ENCODE measurements at regions not wholly inside any gene's neighbourhood (a gene's known extent, or its start where the extent isn't known, plus 50 kb on each side); places are given as distances from the start of the nearest gene placed in this dataset.
"Not testable (repeated sequence)": the region's sequence is repeated elsewhere in the genome, so short reads cannot be mapped to it uniquely, and the experiment has no call there.

DNA sequence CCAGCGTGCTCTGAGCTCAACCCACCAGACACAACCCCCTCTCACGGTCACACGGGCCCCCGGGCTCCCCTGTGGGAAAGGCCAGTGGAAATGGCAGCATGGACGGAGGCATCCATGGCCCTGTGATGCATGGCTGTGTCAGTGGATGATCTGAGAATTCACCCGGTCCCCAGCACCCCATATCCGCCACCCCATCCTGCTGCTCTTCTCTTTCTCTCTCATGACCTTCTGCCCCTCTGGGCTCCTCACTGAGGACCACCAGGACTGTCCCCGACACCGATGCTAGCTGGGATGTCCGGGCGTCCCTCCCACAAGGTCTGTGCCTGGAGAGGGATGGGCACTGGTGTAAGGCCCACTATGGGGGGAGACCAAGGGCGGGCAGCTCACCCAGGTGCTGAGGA is 282.2 kb downstream of the ADGRD1 start:
- DNase-seq (ENCODE audit: low read depth): no peak
- no peak overlapping the region for H3K4me3 ChIP-seq (ENCODE audit: low read length)
- TF ChIP-seq, protein P1, sequence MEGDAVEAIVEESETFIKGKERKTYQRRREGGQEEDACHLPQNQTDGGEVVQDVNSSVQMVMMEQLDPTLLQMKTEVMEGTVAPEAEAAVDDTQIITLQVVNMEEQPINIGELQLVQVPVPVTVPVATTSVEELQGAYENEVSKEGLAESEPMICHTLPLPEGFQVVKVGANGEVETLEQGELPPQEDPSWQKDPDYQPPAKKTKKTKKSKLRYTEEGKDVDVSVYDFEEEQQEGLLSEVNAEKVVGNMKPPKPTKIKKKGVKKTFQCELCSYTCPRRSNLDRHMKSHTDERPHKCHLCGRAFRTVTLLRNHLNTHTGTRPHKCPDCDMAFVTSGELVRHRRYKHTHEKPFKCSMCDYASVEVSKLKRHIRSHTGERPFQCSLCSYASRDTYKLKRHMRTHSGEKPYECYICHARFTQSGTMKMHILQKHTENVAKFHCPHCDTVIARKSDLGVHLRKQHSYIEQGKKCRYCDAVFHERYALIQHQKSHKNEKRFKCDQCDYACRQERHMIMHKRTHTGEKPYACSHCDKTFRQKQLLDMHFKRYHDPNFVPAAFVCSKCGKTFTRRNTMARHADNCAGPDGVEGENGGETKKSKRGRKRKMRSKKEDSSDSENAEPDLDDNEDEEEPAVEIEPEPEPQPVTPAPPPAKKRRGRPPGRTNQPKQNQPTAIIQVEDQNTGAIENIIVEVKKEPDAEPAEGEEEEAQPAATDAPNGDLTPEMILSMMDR (conservative IDR thresholded peaks at IDR 0.05; ENCODE audit: low read length): no peak

DNA sequence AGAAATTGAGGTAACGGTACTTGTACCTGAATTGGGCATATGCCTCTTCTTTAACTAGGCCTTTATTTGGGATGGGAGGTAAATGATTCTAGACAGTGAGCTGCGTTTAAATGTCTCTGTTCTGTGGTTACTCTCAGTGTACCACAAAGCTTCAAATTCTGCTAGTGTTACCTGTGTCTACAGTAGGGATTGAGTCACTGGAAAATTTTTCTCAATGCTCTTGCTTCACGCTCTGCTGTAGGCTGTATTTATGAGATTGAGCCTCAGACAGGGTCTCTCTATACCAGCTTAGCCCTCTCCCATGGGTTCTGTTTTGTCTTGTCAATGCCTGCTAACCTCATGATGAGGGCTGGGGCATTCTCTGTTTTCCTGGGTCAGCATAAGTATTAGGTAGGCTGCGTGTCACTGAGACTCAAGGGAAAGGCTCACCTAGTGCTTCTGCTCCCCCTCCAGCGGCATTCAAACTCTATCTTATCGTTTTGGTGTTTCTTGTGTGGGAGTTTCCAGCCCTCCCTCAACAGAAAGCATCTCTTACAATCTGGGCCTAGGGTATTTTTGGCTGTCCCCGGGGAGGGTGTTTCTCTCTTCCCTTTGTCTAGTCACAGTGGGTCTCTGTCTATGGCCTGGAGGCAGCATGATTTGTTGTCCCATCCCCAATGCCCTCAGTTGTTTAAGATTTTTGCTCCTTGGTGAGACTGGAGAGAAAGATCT is 285.8 kb downstream of the ADGRD1 start:
- no peak overlapping the region for H3K4me3 ChIP-seq (ENCODE audit: low read length)
- DNase-seq (ENCODE audit: low read depth): no peak
- TF ChIP-seq, protein P1 (conservative IDR thresholded peaks at IDR 0.05; ENCODE audit: low read length): no peak

DNA sequence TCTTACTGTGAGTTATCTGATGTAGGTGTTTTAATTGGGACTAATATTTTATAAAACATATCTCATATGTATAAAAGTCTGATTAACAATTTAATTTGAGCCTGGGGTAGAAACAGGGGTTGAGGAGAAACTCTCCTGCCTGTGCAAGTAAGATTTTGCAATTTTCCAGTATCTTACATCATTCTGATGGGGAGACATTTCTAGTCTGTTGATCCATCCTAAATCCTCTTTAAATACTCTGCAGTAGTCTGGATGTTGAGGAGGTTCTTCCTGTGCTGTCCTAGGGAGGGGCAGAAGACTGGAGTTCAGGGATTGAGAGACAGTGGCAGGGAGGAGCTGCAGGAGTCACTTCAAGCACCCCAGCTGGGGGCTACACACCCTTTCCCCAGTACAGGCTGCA is 287.8 kb downstream of the ADGRD1 start:
- TF ChIP-seq, protein P1 (conservative IDR thresholded peaks at IDR 0.05; ENCODE audit: low read length): no peak
- H3K4me3 ChIP-seq (ENCODE audit: low read length): no peak overlapping the region
- no peak for DNase-seq (ENCODE audit: low read depth)

DNA sequence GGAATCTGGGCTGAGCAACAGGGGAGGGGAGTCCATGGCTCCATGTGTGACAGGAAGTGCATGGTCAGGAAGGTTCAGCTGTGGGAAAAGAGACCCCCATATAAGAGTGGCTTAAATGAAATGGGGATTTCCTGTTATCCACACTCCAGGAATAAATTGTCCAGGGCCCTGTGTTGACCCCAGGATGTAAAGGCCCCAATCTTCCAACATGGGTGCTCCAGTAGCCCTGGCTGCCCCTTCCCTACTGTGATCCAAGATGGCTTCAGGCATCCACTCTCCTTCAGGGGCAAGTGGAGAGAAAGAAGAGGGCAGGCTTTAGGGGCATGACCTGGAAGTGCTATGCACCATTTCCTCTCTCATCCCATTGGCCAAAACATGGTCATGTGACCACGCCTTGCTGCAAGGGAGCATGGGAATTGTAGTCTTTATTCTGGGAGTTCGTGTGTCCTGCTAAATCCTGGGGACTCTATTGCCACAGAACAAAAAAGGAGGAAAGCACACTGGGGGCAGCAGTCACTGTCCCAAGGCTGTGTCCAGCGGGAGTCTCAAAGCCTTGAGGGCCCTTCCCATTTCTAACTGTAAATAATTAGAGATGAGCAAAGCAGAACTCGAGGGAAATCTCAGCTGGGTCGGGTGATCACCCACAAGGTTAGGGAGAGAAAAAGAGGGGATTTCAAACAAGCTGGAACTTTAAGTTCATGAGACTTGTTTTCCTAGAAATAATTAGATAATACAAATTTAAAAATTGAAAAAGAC is 289.2 kb downstream of the ADGRD1 start:
- DNase-seq (ENCODE audit: low read depth): no peak
- TF ChIP-seq, protein P1 (conservative IDR thresholded peaks at IDR 0.05; ENCODE audit: low read length): no peak
- H3K4me3 ChIP-seq (ENCODE audit: low read length): no peak overlapping the region

DNA sequence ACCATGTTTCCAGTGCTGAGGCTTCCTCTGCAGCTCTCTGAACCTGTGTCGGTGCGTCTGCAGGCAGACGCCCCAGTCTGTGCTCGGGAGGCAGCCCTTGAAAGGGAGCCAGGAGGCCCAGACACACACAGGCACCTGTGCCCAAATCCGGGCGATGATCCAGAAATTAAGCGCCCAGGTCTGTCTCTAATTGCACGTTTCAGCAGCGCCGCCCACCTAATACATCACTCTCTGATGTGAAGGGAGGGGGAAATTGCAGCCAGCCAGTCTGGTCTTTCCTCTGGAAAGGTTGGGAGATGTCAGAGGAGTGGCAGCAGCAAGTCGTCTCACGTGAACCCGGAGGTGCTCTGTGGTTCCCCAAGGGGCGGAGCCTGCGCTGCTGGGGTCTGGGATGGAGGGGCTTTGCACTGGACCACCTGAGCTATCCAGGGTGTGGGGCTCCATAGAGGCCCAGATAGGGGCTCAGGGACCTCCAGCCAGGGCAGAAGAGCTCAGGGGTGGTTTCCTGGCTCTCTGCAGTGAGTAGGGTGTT is 290.5 kb downstream of the ADGRD1 start:
- not testable (repeated sequence) for H3K4me3 ChIP-seq (ENCODE audit: low read length); DNase-seq (ENCODE audit: low read depth)

DNA sequence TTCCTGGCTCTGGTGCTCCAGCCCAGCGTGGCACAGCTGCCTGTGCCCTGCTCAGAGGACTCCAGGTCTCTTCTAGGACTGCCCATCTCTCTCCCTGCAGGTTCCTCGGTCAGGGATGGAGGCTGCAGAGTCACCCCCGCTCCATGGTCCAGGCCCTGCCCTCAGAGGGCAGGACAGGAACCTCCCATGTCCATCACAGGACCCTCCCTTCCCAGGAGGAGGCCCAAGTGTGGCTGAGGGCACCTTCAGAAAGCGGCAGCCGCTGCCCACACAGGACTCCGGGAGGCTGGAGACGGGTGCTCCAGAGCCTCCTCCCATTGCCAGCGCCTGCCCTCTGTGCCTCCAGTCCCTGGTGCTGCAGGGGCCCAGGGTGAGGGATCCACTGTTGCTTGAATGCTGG is 291.5 kb downstream of the ADGRD1 start:
- not testable (repeated sequence) for H3K4me3 ChIP-seq (ENCODE audit: low read length); DNase-seq (ENCODE audit: low read depth)

DNA sequence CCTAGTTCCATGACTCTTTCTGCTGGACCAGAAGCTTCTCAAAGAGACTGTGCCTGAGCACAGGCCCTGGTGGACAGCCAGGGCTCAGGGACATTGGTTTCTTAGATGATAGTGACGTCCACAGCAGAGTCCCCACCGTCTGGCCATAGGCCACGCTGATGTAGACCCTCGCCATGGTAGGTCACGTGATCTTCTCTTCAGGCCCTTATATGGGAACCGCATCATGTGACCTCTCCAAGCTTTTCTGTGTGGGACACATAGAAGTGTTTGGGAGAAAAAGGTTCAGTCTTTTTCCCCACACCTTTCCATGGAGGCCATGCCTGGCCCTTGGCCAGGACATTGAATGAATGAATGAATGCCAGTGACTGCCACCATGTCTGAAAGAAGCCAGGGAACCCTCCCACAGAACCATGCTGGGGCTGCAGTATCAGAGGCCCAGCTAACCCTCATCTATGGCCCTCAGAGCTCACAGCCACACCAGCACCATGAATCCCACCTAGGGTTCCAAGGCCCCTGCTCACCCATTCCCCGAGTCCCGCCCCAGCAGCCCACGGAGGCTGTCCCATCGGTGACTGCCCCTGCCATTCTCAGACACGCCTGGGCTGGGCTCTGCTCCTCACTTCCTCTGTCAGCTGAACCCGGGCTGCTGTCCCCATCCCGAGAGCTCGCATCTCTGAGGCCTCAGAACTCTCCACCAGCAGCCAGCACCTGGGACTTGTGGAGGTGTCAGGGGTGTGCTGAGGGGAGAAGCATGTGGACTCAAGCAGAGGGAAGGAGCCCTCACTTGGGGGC is 292.1 kb downstream of the ADGRD1 start:
- TF ChIP-seq, protein P1 (conservative IDR thresholded peaks at IDR 0.05; ENCODE audit: low read length): no peak
- DNase-seq (ENCODE audit: low read depth): no peak
- H3K4me3 ChIP-seq (ENCODE audit: low read length): no peak overlapping the region

DNA sequence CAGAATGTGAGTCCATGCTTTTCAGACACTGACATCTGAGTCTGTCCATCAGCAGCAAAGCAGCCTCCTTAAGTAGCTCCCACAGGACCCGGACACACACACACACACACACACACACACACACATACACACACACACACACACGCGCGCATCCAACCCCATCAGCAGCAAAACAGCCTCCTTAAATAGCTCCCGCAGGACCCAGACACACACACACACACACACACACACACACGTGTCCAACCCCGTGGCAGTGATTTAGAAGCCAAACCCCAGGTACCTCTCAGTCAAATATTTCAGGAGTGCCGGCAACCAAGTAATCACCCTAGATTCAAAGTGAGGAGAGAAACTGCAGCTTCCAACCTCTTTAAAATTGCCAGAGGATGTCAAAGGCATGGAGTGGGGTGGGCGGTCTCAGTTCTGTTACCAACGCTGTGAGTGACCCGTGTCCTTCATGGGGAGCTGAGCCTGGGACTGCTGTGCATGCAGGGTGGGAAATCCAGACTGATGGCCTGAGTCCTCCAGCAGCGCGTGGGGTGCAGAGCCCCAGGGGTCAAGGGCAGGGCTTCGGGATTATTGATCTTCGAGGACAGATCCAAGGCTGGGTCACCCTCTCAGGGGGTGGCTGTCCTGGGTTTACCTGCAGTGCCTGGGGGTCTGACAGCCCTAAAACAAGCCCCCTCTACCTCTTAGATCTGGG is 293.5 kb downstream of the ADGRD1 start:
- not testable (repeated sequence) for DNase-seq (ENCODE audit: low read depth); H3K4me3 ChIP-seq (ENCODE audit: low read length)

DNA sequence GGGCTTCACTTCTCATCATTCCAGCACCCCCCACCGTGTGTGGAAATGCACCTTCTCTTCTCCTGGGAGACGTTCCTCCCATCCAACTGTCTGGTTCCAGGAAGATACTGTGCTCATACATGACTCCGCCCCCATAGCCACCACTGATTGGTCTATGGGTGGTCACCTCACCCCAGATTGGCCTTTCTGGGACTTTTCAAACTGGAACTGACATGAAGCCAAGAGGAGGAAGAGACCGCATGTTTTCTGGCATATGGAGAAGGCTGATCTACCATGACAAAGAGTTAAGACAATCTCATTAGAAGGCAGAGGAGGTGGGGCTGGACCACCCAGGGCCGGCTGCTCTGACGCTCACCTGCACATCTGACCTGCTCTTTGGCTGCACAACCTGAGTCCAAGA is 294.2 kb downstream of the ADGRD1 start:
- not testable (repeated sequence) for DNase-seq (ENCODE audit: low read depth); H3K4me3 ChIP-seq (ENCODE audit: low read length)

Data from AG10803 (cell line).